ENCODE measurements at regions not wholly inside any gene's neighbourhood (a gene's known extent, or its start where the extent isn't known, plus 50 kb on each side); places are given as distances from the start of the nearest gene placed in this dataset.

- ChIA-PET CTCF (no interaction called here), POLR2A (no interaction called here)
- DNase-seq (ENCODE audit: low read depth, low spot score), result no peak
- TF ChIP-seq CTCF (IDR thresholded peaks at IDR 0.05; ENCODE audit: insufficient read depth, low read length, missing control alignments), result no peak
- H3K4me3 ChIP-seq (ENCODE audit: low read depth, low read length), result no peak overlapping the region
Measured at GRCh38 chr10:42732266-42732665, 50.3 kb upstream of the BMS1 start.

Data from AG04449 (cell line).